Parathyroid adenoma (tissue), 2 donors: ENCODE measurements at regions not wholly inside any gene's neighbourhood (a gene's known extent, or its start where the extent isn't known, plus 50 kb on each side); places are given as distances from the start of the nearest gene placed in this dataset.
"Not testable (repeated sequence)": the region's sequence is repeated elsewhere in the genome, so short reads cannot be mapped to it uniquely, and the experiment has no call there.

Source experiments
- H2AFZ ChIP-seq: fragments of 300-600 bp; sonication (generic); one replicate; pipeline ENCODE4 v1.7.0; 2017; ENCODE audit warnings: antibody characterized with exemption, mild to moderate bottlenecking
- H3K27ac ChIP-seq: fragments of 300-600 bp; sonication (generic); one replicate; pipeline ENCODE4 v1.7.0; 2017
- H3K27me3 ChIP-seq: fragments of 300-600 bp; sonication (generic); one replicate; pipeline ENCODE4 v1.7.0; 2017; ENCODE audit warnings: low read length; ENCODE audit not compliant: control insufficient read depth, insufficient read depth
- H3K36me3 ChIP-seq: fragments of 300-600 bp; sonication (generic); one replicate; pipeline ENCODE4 v1.7.0; 2017; ENCODE audit warnings: low read length; ENCODE audit not compliant: control insufficient read depth, insufficient read depth
- H3K4me1 ChIP-seq: fragments of 300-600 bp; sonication (generic); one replicate; pipeline ENCODE4 v1.7.0; 2017; ENCODE audit warnings: control low read depth
- H3K4me2 ChIP-seq: fragments of 300-600 bp; sonication (generic); one replicate; pipeline ENCODE4 v1.7.0; 2017; ENCODE audit warnings: low read length
- H3K4me3 ChIP-seq: fragments of 300-600 bp; sonication (generic); one replicate; pipeline ENCODE4 v1.7.0; 2017; ENCODE audit warnings: low read depth, low read length
- H3K79me2 ChIP-seq: fragments of 300-600 bp; sonication (generic); one replicate; pipeline ENCODE4 v1.7.0; 2017; ENCODE audit warnings: control low read depth
- H3K9ac ChIP-seq: fragments of 300-600 bp; sonication (generic); one replicate; pipeline ENCODE4 v1.7.0; 2017; ENCODE audit warnings: mild to moderate bottlenecking
- H3K9me3 ChIP-seq: fragments of 300-600 bp; sonication (generic); one replicate; pipeline ENCODE4 v1.7.0; 2017; ENCODE audit warnings: low read length; ENCODE audit not compliant: control insufficient read depth
- CTCF ChIP-seq: fragments of 300-600 bp; sonication (generic); IDR thresholded peaks from one replicate; pipeline ENCODE4 v1.7.0; 2017; ENCODE audit warnings: antibody characterized with exemption, mild to moderate bottlenecking
- donor health status: primary hyperparathyroidism.

- H3K4me2 ChIP-seq, result no peak overlapping the region
- no peaks in the 10 kb centered on the region for H3K9me3 ChIP-seq
- H3K27me3 ChIP-seq, result no peaks in the 10 kb centered on the region
- no peak for TF ChIP-seq CTCF
- H3K9ac ChIP-seq, result no peak overlapping the region
- no peaks in the 10 kb centered on the region for H3K79me2 ChIP-seq
- H3K4me3 ChIP-seq, result no peak overlapping the region
- H3K36me3 ChIP-seq, result no peaks in the 10 kb centered on the region
- H2AFZ ChIP-seq, result no peak overlapping the region
- H3K4me1 ChIP-seq, result no peaks in the 10 kb centered on the region
- no peak overlapping the region for H3K27ac ChIP-seq
Observed at GRCh38 chr6:119830069-119830468, 480.5 kb upstream of the MAN1A1 start.

GRCh38 chr6:119829499-119829898 lies 479.9 kb upstream of the MAN1A1 start:
- not testable (repeated sequence) for H3K9ac ChIP-seq, H3K27me3 ChIP-seq, H3K4me2 ChIP-seq, H2AFZ ChIP-seq, H3K27ac ChIP-seq, H3K9me3 ChIP-seq, H3K4me1 ChIP-seq, H3K79me2 ChIP-seq, H3K4me3 ChIP-seq, H3K36me3 ChIP-seq

- TF ChIP-seq CTCF, result no peak
- Histone ChIP-seq H3K36me3 (no peaks in the 10 kb centered on the region), H3K4me3 (no peak overlapping the region), H3K4me1 (no peaks in the 10 kb centered on the region), H3K79me2 (no peaks in the 10 kb centered on the region), H3K27me3 (no peaks in the 10 kb centered on the region), H3K4me2 (no peak overlapping the region), H3K9ac (no peak overlapping the region), H3K27ac (no peak overlapping the region), H2AFZ (no peak overlapping the region), H3K9me3 (no peaks in the 10 kb centered on the region)
Observed at GRCh38 chr6:119829006-119829405, 479.4 kb upstream of the MAN1A1 start.

GRCh38 chr6:119821380-119821779 lies 471.8 kb upstream of the MAN1A1 start:
- H3K79me2 ChIP-seq, result no peaks in the 10 kb centered on the region
- no peaks in the 10 kb centered on the region for H3K36me3 ChIP-seq
- no peak for TF ChIP-seq CTCF
- no peaks in the 10 kb centered on the region for H3K9me3 ChIP-seq
- no peak overlapping the region for H3K27ac ChIP-seq
- H3K4me3 ChIP-seq, result no peak overlapping the region
- no peak overlapping the region for H2AFZ ChIP-seq
- H3K27me3 ChIP-seq, result no peaks in the 10 kb centered on the region
- H3K4me2 ChIP-seq, result no peak overlapping the region
- H3K4me1 ChIP-seq, result no peaks in the 10 kb centered on the region
- no peak overlapping the region for H3K9ac ChIP-seq

GRCh38 chr6:119818876-119819275 lies 469.3 kb upstream of the MAN1A1 start:
- no peak overlapping the region for H2AFZ ChIP-seq
- no peak for TF ChIP-seq CTCF
- H3K4me3 ChIP-seq, result no peak overlapping the region
- H3K9me3 ChIP-seq, result no peaks in the 10 kb centered on the region
- no peaks in the 10 kb centered on the region for H3K79me2 ChIP-seq
- no peak overlapping the region for H3K4me2 ChIP-seq
- H3K27ac ChIP-seq, result no peak overlapping the region
- H3K4me1 ChIP-seq, result no peaks in the 10 kb centered on the region
- no peak overlapping the region for H3K9ac ChIP-seq
- H3K27me3 ChIP-seq, result no peaks in the 10 kb centered on the region
- H3K36me3 ChIP-seq, result no peaks in the 10 kb centered on the region
